Epithelial cell of proximal tubule (primary cell): ENCODE measurements at regions not wholly inside any gene's neighbourhood (a gene's known extent, or its start where the extent isn't known, plus 50 kb on each side); places are given as distances from the start of the nearest gene placed in this dataset.
A peak's percentile ranks its signal among the peaks of the same experiment; 100 is the strongest.

Experiments used
- DNase-seq: peaks from one replicate; pipeline ENCODE4 v3.0.0-alpha.2; 2011; ENCODE audit warnings: low read depth
- H3K4me3 ChIP-seq: 2 replicates; pipeline ENCODE4 v1.5.1; 2011; ENCODE audit warnings: low read depth, mild to moderate bottlenecking, low read length
- TF ChIP-seq, protein P1 (sequence below): conservative IDR thresholded peaks from 2 replicates; pipeline ENCODE4 v1.5.1; 2012; ENCODE audit warnings: low read depth, mild to moderate bottlenecking, low read length

DNA sequence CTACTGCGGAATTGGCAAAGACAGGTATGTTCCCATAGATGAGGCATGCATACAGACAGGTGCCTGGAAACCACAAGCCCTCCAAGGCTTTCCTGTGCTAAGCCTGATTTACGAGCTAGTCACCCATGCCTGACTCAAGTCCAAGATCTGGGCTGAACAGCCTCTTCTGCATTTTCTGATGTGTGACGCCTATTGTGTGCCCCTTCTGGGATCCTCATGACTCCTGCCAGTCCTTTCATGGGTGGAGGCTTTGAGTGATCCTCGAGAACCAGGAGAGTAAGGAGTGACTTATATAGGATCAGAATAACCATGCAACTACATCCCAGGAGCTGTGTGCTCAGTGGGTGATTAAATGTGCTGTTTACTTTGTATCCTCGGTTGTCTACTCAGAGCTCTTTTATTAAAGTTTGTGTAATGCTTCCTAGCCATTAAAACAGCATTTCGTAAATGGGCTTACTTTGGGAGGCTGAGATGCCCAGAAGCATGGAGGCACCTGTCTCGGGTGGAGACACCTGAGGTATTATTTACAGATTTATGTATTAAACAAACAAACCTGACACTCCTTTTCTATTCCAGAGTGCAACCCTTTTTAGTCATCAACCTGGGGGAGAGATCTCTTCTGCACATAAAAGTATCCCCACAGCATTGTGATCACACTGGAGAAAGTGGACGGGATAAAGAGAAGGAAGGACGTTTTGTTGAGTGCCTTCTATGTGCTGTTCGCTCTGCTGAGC, 373.0 kb upstream of the DYNLRB2 start:
- DNase-seq, result peak; percentile 69
- TF ChIP-seq, protein P1, sequence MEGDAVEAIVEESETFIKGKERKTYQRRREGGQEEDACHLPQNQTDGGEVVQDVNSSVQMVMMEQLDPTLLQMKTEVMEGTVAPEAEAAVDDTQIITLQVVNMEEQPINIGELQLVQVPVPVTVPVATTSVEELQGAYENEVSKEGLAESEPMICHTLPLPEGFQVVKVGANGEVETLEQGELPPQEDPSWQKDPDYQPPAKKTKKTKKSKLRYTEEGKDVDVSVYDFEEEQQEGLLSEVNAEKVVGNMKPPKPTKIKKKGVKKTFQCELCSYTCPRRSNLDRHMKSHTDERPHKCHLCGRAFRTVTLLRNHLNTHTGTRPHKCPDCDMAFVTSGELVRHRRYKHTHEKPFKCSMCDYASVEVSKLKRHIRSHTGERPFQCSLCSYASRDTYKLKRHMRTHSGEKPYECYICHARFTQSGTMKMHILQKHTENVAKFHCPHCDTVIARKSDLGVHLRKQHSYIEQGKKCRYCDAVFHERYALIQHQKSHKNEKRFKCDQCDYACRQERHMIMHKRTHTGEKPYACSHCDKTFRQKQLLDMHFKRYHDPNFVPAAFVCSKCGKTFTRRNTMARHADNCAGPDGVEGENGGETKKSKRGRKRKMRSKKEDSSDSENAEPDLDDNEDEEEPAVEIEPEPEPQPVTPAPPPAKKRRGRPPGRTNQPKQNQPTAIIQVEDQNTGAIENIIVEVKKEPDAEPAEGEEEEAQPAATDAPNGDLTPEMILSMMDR, result no peak
- no peak overlapping the region for H3K4me3 ChIP-seq

DNA sequence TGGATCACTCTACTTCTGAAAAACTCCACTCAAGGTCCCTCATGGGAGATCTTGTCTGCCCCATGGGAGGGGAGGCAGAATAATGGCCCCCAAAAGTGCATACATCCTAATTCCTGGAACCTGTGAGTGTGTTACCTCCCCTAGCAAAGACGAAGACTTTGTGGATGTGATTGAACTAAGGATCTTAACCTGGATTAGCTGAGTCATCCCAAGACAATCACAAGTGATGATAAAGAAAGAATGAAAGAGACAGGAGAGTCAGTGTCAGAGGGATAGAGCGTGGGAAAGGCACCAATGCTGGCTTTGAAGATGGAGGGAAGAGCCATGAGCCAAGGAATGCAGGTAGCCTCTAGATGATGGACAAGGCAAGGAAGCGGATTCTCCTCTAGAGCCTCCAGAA, 374.7 kb upstream of the DYNLRB2 start:
- no peak for DNase-seq
- H3K4me3 ChIP-seq, result no peak overlapping the region
- TF ChIP-seq, protein P1, result no peak

DNA sequence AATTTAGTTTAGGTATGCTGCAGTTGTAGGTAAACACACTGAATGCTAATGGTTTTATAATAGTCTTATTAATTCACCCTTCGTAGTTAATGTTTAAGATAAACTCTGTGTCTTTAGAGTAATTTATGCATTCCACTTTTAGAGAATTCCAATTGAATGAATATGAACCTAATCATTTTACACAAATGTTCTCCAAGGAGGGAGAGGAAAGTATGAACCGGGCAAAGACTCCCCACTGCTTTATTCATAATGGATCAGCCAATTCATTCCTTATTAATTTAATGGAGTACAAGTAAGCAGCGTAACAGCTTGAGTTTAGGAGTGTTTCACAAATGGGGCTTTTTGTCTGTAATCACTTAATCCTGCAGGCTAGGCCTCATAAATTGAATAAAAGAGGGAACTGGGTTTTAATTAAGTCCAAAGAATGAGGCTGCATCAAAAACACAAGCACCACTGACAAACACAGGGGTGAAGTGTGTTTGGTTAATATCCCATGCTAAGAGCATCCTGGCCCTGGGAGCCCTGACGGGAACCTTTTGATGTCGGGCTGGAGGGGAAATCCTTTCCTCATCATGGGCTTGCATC, 375.7 kb upstream of the DYNLRB2 start:
- TF ChIP-seq, protein P1, result no peak

DNA sequence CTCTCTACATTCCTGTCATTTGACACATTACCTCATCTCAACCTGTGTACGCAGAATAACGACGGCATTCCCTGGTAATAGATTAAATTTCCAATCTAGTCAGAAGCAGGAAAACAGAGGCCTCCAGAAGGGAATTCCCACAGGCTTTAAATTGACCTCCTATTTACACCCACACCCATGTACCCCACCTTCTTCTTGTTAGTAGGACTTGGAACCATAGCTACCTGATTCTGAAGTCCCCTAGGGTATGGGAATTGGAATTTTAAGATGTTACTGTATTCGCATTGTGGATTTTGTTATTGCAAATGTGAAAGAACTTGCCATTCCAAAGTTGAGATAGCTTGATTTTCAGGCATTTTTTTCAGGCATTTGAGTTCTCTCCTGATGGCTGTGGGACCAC, 377.5 kb upstream of the DYNLRB2 start:
- TF ChIP-seq, protein P1, result no peak
- H3K4me3 ChIP-seq, result no peak overlapping the region
- no peak for DNase-seq

More for the DNA sequence above, 375.7 kb upstream of the DYNLRB2 start:
- DNase-seq, result no peak
- H3K4me3 ChIP-seq, result no peak overlapping the region

DNA sequence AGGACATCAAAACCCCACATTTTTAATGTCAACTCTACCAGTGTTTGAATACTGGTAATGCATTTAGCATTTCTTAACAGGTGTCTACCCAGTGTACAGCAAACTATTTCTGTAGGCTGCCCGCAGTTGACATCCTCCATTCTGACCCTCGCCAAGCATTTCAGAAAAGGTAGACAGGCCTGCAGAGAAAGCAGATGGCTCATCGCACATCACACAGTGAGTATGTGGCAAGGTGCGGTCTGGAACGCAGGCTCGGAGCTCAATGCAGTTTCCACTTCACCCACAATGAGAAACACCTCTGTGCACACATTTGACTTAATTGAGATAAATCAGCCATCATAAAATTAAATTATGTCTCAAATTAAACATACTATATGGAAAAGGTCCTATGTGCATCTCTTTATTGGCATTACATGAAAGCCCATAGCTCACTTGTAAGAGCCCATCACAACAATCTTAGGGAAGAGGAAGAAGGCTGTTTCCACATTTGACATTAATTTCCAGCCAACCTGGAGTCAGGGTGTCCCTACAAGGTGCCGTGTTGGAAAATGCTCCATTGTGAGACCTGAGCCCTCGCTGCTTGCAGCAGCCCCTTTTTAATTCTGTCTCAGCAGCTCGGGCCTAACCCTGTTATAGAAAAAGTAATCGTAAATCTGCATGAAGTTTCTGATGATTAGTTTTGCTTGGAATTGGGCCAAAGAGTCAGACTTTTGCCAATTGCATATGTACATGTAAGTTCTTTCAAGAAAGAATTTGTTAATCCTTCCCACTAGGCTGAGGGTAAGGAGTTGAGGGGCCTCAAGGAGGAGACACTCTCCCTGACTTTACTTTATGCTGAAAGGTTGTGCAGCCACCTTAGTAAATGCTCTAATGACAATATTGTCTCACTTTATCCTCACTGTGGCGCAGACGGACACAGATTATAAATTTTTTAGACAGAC, 378.7 kb upstream of the DYNLRB2 start:
- TF ChIP-seq, protein P1, result no peak
- DNase-seq, result no peak

DNA sequence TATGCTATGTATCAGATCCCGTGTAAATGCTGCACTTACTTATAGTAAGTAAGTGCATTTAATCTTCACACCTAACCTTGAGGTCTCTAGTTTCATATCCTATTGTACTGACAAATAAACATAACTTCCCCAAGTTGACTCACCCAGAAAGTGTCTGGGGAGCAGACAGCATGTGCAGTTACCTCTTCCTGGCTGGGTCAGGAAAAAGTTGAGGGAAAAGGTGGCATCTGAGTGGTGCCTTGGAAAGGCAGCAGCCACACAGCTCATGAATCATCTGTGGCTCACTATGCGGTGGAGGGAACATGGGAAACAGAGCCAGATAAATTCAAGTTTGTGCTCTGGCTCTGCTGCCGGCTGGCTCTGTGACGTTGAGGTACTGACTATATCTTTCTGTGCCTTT, 382.0 kb upstream of the DYNLRB2 start:
- no peak for DNase-seq
- no peak overlapping the region for H3K4me3 ChIP-seq
- TF ChIP-seq, protein P1, result no peak

More for the DNA sequence above, 378.7 kb upstream of the DYNLRB2 start:
- H3K4me3 ChIP-seq, result no peak overlapping the region
